Esophagus squamous epithelium (tissue), 5 donors: ENCODE measurements at regions not wholly inside any gene's neighbourhood (a gene's known extent, or its start where the extent isn't known, plus 50 kb on each side); places are given as distances from the start of the nearest gene placed in this dataset.

Experiments
- DNase-seq: peaks from one replicate; lab custom pipeline; 2025; lab: John Stamatoyannopoulos, UW
- H3K27ac ChIP-seq, 4 donors: fragments of 200-600 bp; sonication (generic); one replicate each; pipeline ENCODE4 v1.5.1; 2016 to 2019; ENCODE audit warnings: mild to moderate bottlenecking in 1 of 4
- H3K27me3 ChIP-seq, 4 donors: fragments of 200-600 bp; sonication (generic); 1 replicate in 3 of 4; 2 replicates in 1 of 4; pipeline versions ENCODE4 v1.5.1 to v1.6.0; 2017 to 2021; ENCODE audit warnings: antibody characterized with exemption in 1 of 4
- H3K36me3 ChIP-seq, 3 donors: fragments of 200-600 bp; sonication (generic); one replicate each; pipeline ENCODE4 v1.5.1; 2016 to 2019
- H3K4me1 ChIP-seq, 3 donors: fragments of 200-600 bp; sonication (generic); one replicate each; pipeline ENCODE4 v1.5.1; 2017 to 2019
- H3K4me3 ChIP-seq, 4 donors: fragments of 200-600 bp; sonication (generic); 1 replicate in 3 of 4; 2 replicates in 1 of 4; pipeline ENCODE4 v1.5.1; 2016 to 2019; ENCODE audit warnings: mild to moderate bottlenecking in 2 of 4, moderate library complexity in 1 of 4
- H3K9me3 ChIP-seq, 3 donors: fragments of 200-600 bp; sonication (generic); one replicate each; pipeline ENCODE4 v1.5.1; 2016 to 2019
- CTCF ChIP-seq, 6 experiments: fragments of 450-650 bp in 4 of 6; fragments of 200-600 bp in 2 of 6; sonication (generic) in 2 of 6; IDR thresholded peaks; one replicate each; pipeline ENCODE4 v1.5.1; 2016 to 2019; ENCODE audit warnings: antibody characterized with exemption in 6 of 6, mild to moderate bottlenecking in 4 of 6, moderate library complexity in 4 of 6
- POLR2A ChIP-seq, 4 donors: fragments of 450-650 bp; IDR thresholded peaks; one replicate each; pipeline ENCODE4 v1.6.1; 2017; ENCODE audit warnings: antibody characterized with exemption in 4 of 4, mild to moderate bottlenecking in 4 of 4, moderate library complexity in 3 of 4
- WGBS, 2 donors: methylation state at CpG; one replicate each; pipeline ENCODE4 v1.1.5; 2018; 5-methylcytosine and 5-hydroxymethylcytosine counted together
- intact Hi-C: fragments of 100-400 bp; cut with DNase I; formaldehyde crosslinking; loops from one replicate; pipeline ENCODE4 v1.15.0; 2022
- donor health status: DM: yes; HTN: yes; CAD: no.

DNA sequence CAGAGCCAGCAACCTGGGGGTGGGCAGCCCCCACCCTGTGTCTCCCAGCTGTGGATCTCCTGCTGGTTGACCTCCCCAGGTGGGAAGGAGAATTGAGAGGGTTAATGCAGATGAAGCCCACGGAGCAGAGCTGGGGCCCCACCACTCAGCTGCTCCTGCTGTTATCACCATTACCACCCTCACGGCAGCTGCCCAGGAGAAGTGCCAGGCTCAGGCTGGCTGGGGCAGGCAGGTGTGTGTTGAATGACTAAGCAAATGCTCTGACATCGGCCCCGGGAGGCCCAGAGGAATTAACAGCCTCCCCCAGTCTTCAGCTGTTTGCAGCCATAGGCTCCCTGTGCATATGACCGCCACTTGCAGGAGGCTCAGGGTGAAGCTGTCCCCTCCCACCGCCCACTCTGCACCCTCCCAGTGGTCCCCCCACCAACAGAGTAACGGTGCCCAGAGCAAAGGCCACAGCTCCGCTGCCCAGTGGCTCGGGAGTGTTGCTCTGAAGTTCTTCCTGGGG lies 133.8 kb downstream of the CPZ start:
- WGBS, 2 donors = 20 to 41% methylated on average over 2 to 4 of the region's 9 CpGs
- TF ChIP-seq CTCF (IDR thresholded peaks at IDR 0.05) (no peak), POLR2A (IDR thresholded peaks at IDR 0.05) (no peak)
- H3K36me3 ChIP-seq = no peaks in the 10 kb centered on the region
- no peaks in the 10 kb centered on the region for H3K9me3 ChIP-seq
- no peak overlapping the region for H3K4me3 ChIP-seq
- no peak overlapping the region for H3K27ac ChIP-seq
- DNase-seq = no peak
- H3K4me1 ChIP-seq = no peaks in the 10 kb centered on the region
- peaks cover 0 to 50% (median 0%) of the 10 kb centered on the region in 4 donors for H3K27me3 ChIP-seq
- intact Hi-C loops = no loop called here

DNA sequence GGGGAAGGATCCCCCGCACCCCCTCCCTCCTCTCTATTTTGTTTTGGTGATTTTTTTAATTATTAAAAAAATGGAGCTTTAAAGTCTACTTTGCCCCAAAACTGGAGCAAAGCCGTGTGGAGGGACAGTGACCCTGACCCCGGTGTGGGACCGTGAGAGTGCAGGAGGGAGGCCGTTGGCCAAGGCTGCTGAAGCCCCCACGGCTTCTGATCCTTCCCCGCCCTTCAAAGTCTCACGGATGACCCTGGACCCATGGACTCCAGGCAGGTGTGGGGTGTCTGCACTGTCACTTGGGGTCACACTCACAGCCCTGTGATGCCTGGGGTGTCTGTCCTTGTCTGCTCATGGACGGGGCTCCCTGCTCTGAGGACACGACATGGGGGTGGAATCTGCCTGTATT lies 133.3 kb downstream of the CPZ start:
- DNase-seq = no peak
- H3K4me3 ChIP-seq = no peak overlapping the region
- H3K4me1 ChIP-seq = no peaks in the 10 kb centered on the region
- H3K36me3 ChIP-seq = no peaks in the 10 kb centered on the region
- WGBS, 2 donors = 68 to 70% methylated on average over 2 to 6 of the region's 10 CpGs
- TF ChIP-seq CTCF (IDR thresholded peaks at IDR 0.05) = no peak
- TF ChIP-seq POLR2A (IDR thresholded peaks at IDR 0.05) = no peak
- no peaks in the 10 kb centered on the region for H3K9me3 ChIP-seq
- H3K27me3 ChIP-seq = peaks cover 0 to 50% (median 0%) of the 10 kb centered on the region in 4 donors
- intact Hi-C loops = no loop called here
- H3K27ac ChIP-seq = no peak overlapping the region

GRCh38 chr4:8725071-8725841 lies 132.7 kb downstream of the CPZ start:
- H3K9me3 ChIP-seq = no peaks in the 10 kb centered on the region
- H3K4me1 ChIP-seq = no peaks in the 10 kb centered on the region
- no peak overlapping the region for H3K4me3 ChIP-seq
- 12% methylated on average over 10 of the region's 26 CpGs; no CpG with 5 or more reads in 1 of the 2 donors for WGBS, 2 donors
- DNase-seq = no peak
- peaks cover 0 to 53% (median 0%) of the 10 kb centered on the region in 4 donors for H3K27me3 ChIP-seq
- no peaks in the 10 kb centered on the region for H3K36me3 ChIP-seq
- intact Hi-C loops = no loop called here
- H3K27ac ChIP-seq = no peak overlapping the region
- TF ChIP-seq POLR2A (IDR thresholded peaks at IDR 0.05) (no peak), CTCF (IDR thresholded peaks at IDR 0.05) (no peak)

GRCh38 chr4:8724436-8725070 lies 132.0 kb downstream of the CPZ start:
- Histone ChIP-seq H3K36me3 (no peaks in the 10 kb centered on the region), H3K4me3 (no peak overlapping the region), H3K4me1 (no peaks in the 10 kb centered on the region), H3K9me3 (peaks cover 0 to under 1% (median 0%) of the 10 kb centered on the region in 3 donors), H3K27ac (no peak overlapping the region), H3K27me3 (peaks cover 0 to 56% (median 0%) of the 10 kb centered on the region in 4 donors)
- TF ChIP-seq POLR2A (IDR thresholded peaks at IDR 0.05) (no peak), CTCF (IDR thresholded peaks at IDR 0.05) (no peak)
- WGBS, 2 donors = 36% methylated on average over 7 to 13 of the region's 20 CpGs
- intact Hi-C loops = no loop called here
- no peak for DNase-seq
